Progenitor cell of endocrine pancreas (in vitro differentiated cells): ENCODE measurements at regions not wholly inside any gene's neighbourhood (a gene's known extent, or its start where the extent isn't known, plus 50 kb on each side); places are given as distances from the start of the nearest gene placed in this dataset.

Experiments
- DNase-seq: peaks from one replicate; pipeline ENCODE4 v3.0.0; 2021; ENCODE audit warnings: low spot score; ENCODE audit not compliant: unreplicated experiment
- H3K27ac Mint-ChIP-seq: 2 replicates; pipeline ENCODE4 v1.8.0; 2021; ENCODE audit warnings: mild to moderate bottlenecking, moderate library complexity, mixed read lengths
- H3K27me3 Mint-ChIP-seq: 2 replicates; pipeline ENCODE4 v1.8.0; 2021; ENCODE audit warnings: mixed read lengths
- H3K36me3 Mint-ChIP-seq: 2 replicates; pipeline ENCODE4 v1.8.0; 2022; ENCODE audit warnings: mixed read lengths; ENCODE audit not compliant: insufficient read depth
- H3K4me1 Mint-ChIP-seq: 2 replicates; pipeline ENCODE4 v1.8.0; 2021; ENCODE audit warnings: low read depth, mixed read lengths
- H3K4me3 Mint-ChIP-seq: 2 replicates; pipeline ENCODE4 v1.8.0; 2021; ENCODE audit warnings: low read depth, mild to moderate bottlenecking, moderate library complexity, mixed read lengths
- H3K9me3 Mint-ChIP-seq: 2 replicates; pipeline ENCODE4 v1.8.0; 2021; ENCODE audit warnings: low read depth, mixed read lengths
- TF ChIP-seq, protein P1 (sequence below): fragments of 200-600 bp; sonication (generic); IDR thresholded peaks from one replicate; pipeline ENCODE4 v1.5.0; 2021; ENCODE audit warnings: antibody characterized with exemption, mild to moderate bottlenecking; ENCODE audit not compliant: unreplicated experiment

- Mint-ChIP-seq H3K36me3 (no peaks in the 10 kb centered on the region), H3K4me1 (peaks cover 26% of the 10 kb centered on the region), H3K27me3 (no peaks in the 10 kb centered on the region), H3K9me3 (no peaks in the 10 kb centered on the region), H3K27ac (peak overlapping the region; percentile 71), H3K4me3 (no peak overlapping the region)
- DNase-seq: no peak
- TF ChIP-seq, protein P1, sequence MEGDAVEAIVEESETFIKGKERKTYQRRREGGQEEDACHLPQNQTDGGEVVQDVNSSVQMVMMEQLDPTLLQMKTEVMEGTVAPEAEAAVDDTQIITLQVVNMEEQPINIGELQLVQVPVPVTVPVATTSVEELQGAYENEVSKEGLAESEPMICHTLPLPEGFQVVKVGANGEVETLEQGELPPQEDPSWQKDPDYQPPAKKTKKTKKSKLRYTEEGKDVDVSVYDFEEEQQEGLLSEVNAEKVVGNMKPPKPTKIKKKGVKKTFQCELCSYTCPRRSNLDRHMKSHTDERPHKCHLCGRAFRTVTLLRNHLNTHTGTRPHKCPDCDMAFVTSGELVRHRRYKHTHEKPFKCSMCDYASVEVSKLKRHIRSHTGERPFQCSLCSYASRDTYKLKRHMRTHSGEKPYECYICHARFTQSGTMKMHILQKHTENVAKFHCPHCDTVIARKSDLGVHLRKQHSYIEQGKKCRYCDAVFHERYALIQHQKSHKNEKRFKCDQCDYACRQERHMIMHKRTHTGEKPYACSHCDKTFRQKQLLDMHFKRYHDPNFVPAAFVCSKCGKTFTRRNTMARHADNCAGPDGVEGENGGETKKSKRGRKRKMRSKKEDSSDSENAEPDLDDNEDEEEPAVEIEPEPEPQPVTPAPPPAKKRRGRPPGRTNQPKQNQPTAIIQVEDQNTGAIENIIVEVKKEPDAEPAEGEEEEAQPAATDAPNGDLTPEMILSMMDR: no peak
Observed at GRCh38 chr1:234898455-234899033, 230.1 kb downstream of the TOMM20 start.

DNA sequence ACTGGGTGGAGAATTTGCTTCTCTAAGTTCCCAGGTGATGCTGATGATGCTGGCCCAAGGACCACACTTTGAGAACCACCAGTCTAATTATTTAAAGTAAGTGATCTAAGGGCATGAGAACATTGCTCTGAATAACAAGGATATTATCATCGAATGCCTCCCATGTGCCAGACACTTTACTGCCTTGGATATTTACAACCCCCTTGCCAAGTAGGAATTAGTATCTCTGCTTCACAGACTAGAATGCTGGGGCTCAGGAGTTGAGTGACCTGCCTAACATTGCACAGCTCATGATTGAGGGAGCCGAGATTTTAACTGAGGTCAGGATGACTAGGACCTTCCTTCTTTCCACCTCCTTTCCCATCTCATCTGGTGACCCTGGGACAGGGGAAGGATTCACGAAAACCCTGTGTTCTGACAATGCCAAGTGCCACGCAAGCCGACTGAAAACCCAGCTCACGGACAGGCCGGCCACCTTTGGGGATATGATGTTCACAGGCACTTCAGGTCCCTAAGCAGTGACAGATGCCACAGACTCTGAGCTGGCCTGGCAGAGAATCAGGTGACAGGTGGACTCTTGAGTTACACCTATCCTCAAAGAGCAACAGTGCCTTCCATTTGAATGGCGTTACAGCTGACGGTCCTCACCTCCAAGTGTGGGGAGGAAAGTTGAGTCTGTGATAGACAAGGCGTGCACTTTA is 230.7 kb downstream of the TOMM20 start:
- H3K4me1 Mint-ChIP-seq: peaks cover 22% of the 10 kb centered on the region
- no peak for DNase-seq
- no peaks in the 10 kb centered on the region for H3K27me3 Mint-ChIP-seq
- no peak overlapping the region for H3K4me3 Mint-ChIP-seq
- peak overlapping the region; percentile 50 for H3K27ac Mint-ChIP-seq
- H3K9me3 Mint-ChIP-seq: no peaks in the 10 kb centered on the region
- TF ChIP-seq, protein P1: no peak
- no peaks in the 10 kb centered on the region for H3K36me3 Mint-ChIP-seq

GRCh38 chr1:234897390-234897749 is 231.3 kb downstream of the TOMM20 start:
- Mint-ChIP-seq H3K4me1 (peaks cover 17% of the 10 kb centered on the region), H3K36me3 (no peaks in the 10 kb centered on the region), H3K9me3 (no peaks in the 10 kb centered on the region), H3K4me3 (no peak overlapping the region), H3K27me3 (no peaks in the 10 kb centered on the region), H3K27ac (no peak overlapping the region)
- DNase-seq: no peak
- TF ChIP-seq, protein P1: no peak

GRCh38 chr1:234896477-234897389 is 231.9 kb downstream of the TOMM20 start:
- Mint-ChIP-seq H3K4me3 (no peak overlapping the region), H3K4me1 (peaks cover 20% of the 10 kb centered on the region), H3K36me3 (no peaks in the 10 kb centered on the region), H3K9me3 (no peaks in the 10 kb centered on the region), H3K27me3 (no peaks in the 10 kb centered on the region), H3K27ac (no peak overlapping the region)
- TF ChIP-seq, protein P1: no peak
- DNase-seq: no peak
